PFSK-1 (cell line): ENCODE measurements at regions not wholly inside any gene's neighbourhood (a gene's known extent, or its start where the extent isn't known, plus 50 kb on each side); places are given as distances from the start of the nearest gene placed in this dataset.

Experiments
- FOXP2 ChIP-seq: optimal IDR thresholded peaks from 2 replicates; pipeline ENCODE3; 2011; ENCODE audit warnings: borderline replicate concordance, control low read depth, inconsistent platforms; ENCODE audit not compliant: insufficient read depth; ENCODE audit errors: extremely low read length, extremely low read depth
- POLR2AphosphoS5 ChIP-seq: IDR thresholded peaks from 2 replicates; pipeline ENCODE4 v1.6.1; 2012; ENCODE audit warnings: low read depth, mild to moderate bottlenecking, control low read depth, low read length, moderate library complexity
- SIN3A ChIP-seq: IDR thresholded peaks from 2 replicates; pipeline ENCODE4 v1.6.1; 2012; ENCODE audit warnings: mild to moderate bottlenecking, low read length, moderate library complexity, borderline replicate concordance; ENCODE audit not compliant: insufficient read depth
- TAF1 ChIP-seq: IDR thresholded peaks from 2 replicates; pipeline ENCODE4 v1.6.1; 2012; ENCODE audit warnings: low read length, control low read depth, borderline replicate concordance; ENCODE audit not compliant: insufficient read depth
- TF ChIP-seq, protein P1 (sequence below), 2 experiments: IDR thresholded peaks; 2 replicates each; pipeline versions ENCODE4 v1.6.1 to v1.8.0; 2011 to 2012; ENCODE audit warnings: low read depth in 2 of 2, low read length in 2 of 2, control low read depth in 1 of 2, inconsistent platforms in 1 of 2, mild to moderate bottlenecking in 1 of 2, moderate library complexity in 1 of 2; ENCODE audit not compliant: insufficient read depth in 1 of 2

- no peak for TF ChIP-seq TAF1
Measured at GRCh38 chr6:44549516-44549915, 162.0 kb downstream of the CDC5L start.

- TF ChIP-seq POLR2AphosphoS5: no peak
- no peak for TF ChIP-seq FOXP2
- TF ChIP-seq, protein P1, sequence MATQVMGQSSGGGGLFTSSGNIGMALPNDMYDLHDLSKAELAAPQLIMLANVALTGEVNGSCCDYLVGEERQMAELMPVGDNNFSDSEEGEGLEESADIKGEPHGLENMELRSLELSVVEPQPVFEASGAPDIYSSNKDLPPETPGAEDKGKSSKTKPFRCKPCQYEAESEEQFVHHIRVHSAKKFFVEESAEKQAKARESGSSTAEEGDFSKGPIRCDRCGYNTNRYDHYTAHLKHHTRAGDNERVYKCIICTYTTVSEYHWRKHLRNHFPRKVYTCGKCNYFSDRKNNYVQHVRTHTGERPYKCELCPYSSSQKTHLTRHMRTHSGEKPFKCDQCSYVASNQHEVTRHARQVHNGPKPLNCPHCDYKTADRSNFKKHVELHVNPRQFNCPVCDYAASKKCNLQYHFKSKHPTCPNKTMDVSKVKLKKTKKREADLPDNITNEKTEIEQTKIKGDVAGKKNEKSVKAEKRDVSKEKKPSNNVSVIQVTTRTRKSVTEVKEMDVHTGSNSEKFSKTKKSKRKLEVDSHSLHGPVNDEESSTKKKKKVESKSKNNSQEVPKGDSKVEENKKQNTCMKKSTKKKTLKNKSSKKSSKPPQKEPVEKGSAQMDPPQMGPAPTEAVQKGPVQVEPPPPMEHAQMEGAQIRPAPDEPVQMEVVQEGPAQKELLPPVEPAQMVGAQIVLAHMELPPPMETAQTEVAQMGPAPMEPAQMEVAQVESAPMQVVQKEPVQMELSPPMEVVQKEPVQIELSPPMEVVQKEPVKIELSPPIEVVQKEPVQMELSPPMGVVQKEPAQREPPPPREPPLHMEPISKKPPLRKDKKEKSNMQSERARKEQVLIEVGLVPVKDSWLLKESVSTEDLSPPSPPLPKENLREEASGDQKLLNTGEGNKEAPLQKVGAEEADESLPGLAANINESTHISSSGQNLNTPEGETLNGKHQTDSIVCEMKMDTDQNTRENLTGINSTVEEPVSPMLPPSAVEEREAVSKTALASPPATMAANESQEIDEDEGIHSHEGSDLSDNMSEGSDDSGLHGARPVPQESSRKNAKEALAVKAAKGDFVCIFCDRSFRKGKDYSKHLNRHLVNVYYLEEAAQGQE (IDR thresholded peaks at IDR 0.05; ENCODE audit: insufficient read depth in 1 of 2, low read depth in 2 of 2, low read length in 2 of 2): no peak
- TF ChIP-seq SIN3A: no peak
- TF ChIP-seq TAF1: no peak
Measured at GRCh38 chr6:44554194-44554593, 166.7 kb downstream of the CDC5L start.

- TF ChIP-seq SIN3A (no peak), TAF1 (no peak), FOXP2 (no peak)
- TF ChIP-seq, protein P1 (IDR thresholded peaks at IDR 0.05; ENCODE audit: insufficient read depth in 1 of 2, low read depth in 2 of 2, low read length in 2 of 2): no peak
Measured at GRCh38 chr6:44554861-44555260, 167.4 kb downstream of the CDC5L start.

GRCh38 chr6:44556046-44556445 lies 168.5 kb downstream of the CDC5L start:
- TF ChIP-seq SIN3A: no peak
- no peak for TF ChIP-seq TAF1
- no peak for TF ChIP-seq FOXP2
- TF ChIP-seq, protein P1 (IDR thresholded peaks at IDR 0.05; ENCODE audit: insufficient read depth in 1 of 2, low read depth in 2 of 2, low read length in 2 of 2): no peak

- TF ChIP-seq TAF1: no peak
- no peak for TF ChIP-seq POLR2AphosphoS5
- no peak for TF ChIP-seq FOXP2
- TF ChIP-seq SIN3A: no peak
- TF ChIP-seq, protein P1 (IDR thresholded peaks at IDR 0.05; ENCODE audit: insufficient read depth in 1 of 2, low read depth in 2 of 2, low read length in 2 of 2): no peak
Measured at GRCh38 chr6:44558024-44558831, 170.7 kb downstream of the CDC5L start.
